Hepatocyte (in vitro differentiated cells): ENCODE measurements at regions not wholly inside any gene's neighbourhood (a gene's known extent, or its start where the extent isn't known, plus 50 kb on each side); places are given as distances from the start of the nearest gene placed in this dataset.

Source experiments
- DNase-seq: peaks from one replicate; pipeline ENCODE4 v3.0.0-alpha.2; 2016; ENCODE audit warnings: low spot score
- H2AFZ ChIP-seq: fragments of 200-600 bp; sonication (generic); 2 replicates; pipeline ENCODE4 v1.6.0; 2016; ENCODE audit warnings: antibody characterized with exemption, mild to moderate bottlenecking
- H3K27ac ChIP-seq: fragments of 200-600 bp; sonication (generic); 2 replicates; pipeline ENCODE4 v1.5.1; 2016; ENCODE audit warnings: mild to moderate bottlenecking
- H3K27me3 ChIP-seq: fragments of 200-600 bp; sonication (generic); 2 replicates; pipeline ENCODE4 v1.6.1; 2016
- H3K36me3 ChIP-seq: fragments of 200-600 bp; sonication (generic); replicated peaks from 2 replicates; pipeline ENCODE4 v1.5.1; 2016; ENCODE audit warnings: low read depth; ENCODE audit not compliant: insufficient read depth
- H3K4me1 ChIP-seq: fragments of 200-600 bp; sonication (generic); 2 replicates; pipeline ENCODE4 v1.5.1; 2016; ENCODE audit warnings: mild to moderate bottlenecking, moderate library complexity; ENCODE audit not compliant: insufficient read depth
- H3K4me2 ChIP-seq: fragments of 200-600 bp; sonication (generic); 2 replicates; pipeline ENCODE4 v1.6.0; 2016
- H3K4me3 ChIP-seq: fragments of 200-600 bp; sonication (generic); 2 replicates; pipeline ENCODE4 v1.5.1; 2016; ENCODE audit warnings: mild to moderate bottlenecking
- H3K79me2 ChIP-seq: fragments of 200-600 bp; sonication (generic); 2 replicates; pipeline ENCODE4 v1.6.0; 2017; ENCODE audit warnings: mild to moderate bottlenecking
- H3K9me2 ChIP-seq: fragments of 200-600 bp; sonication (generic); replicated peaks from 2 replicates; pipeline ENCODE4 v1.6.0; 2017; ENCODE audit warnings: mild to moderate bottlenecking; ENCODE audit not compliant: insufficient read depth
- H3K9me3 ChIP-seq: fragments of 200-600 bp; sonication (generic); 2 replicates; pipeline ENCODE4 v1.5.1; 2016; ENCODE audit warnings: low read depth, mild to moderate bottlenecking
- H4K20me1 ChIP-seq: fragments of 200-600 bp; sonication (generic); 2 replicates; pipeline ENCODE4 v1.6.0; 2016; ENCODE audit warnings: mild to moderate bottlenecking; ENCODE audit not compliant: insufficient read depth, poor library complexity, severe bottlenecking
- CTCF ChIP-seq: fragments of 200-600 bp; sonication (generic); IDR thresholded peaks from 2 replicates; pipeline ENCODE4 v1.5.1; 2016; ENCODE audit warnings: antibody characterized with exemption, mild to moderate bottlenecking; ENCODE audit not compliant: poor library complexity
- EZH2 ChIP-seq: fragments of 200-600 bp; sonication (generic); IDR thresholded peaks from 2 replicates; pipeline ENCODE4 v1.6.1; 2016; ENCODE audit warnings: antibody characterized with exemption, mild to moderate bottlenecking, borderline replicate concordance
- EZH2phosphoT487 ChIP-seq: fragments of 200-600 bp; sonication (generic); IDR thresholded peaks from one replicate; pipeline ENCODE4 v1.6.1; 2018; ENCODE audit warnings: antibody characterized with exemption, mild to moderate bottlenecking, low read depth, moderate library complexity; ENCODE audit not compliant: unreplicated experiment, severe bottlenecking
- WGBS: methylation state at CpG from one replicate; pipeline ENCODE4 v1.1.6; 2016; ENCODE audit warnings: low lambda C conversion rate; ENCODE audit errors: missing lambda C conversion rate; 5-methylcytosine and 5-hydroxymethylcytosine counted together

GRCh38 chr12:25376407-25376806, 125.7 kb upstream of the KRAS start:
- Histone ChIP-seq H3K27ac (no peak overlapping the region), H4K20me1 (no peaks in the 10 kb centered on the region), H2AFZ (no peak overlapping the region), H3K9me3 (no peaks in the 10 kb centered on the region), H3K27me3 (no peaks in the 10 kb centered on the region), H3K36me3 (no peaks in the 10 kb centered on the region), H3K9me2 (no peaks in the 10 kb centered on the region), H3K4me2 (no peak overlapping the region), H3K4me1 (no peaks in the 10 kb centered on the region), H3K79me2 (no peaks in the 10 kb centered on the region), H3K4me3 (no peak overlapping the region)
- 47% methylated on average over 1 of the region's 1 CpG for WGBS
- no peak for DNase-seq
- TF ChIP-seq EZH2 (no peak), CTCF (no peak), EZH2phosphoT487 (no peak)

GRCh38 chr12:25372969-25373817, 122.5 kb upstream of the KRAS start:
- H3K9me3 ChIP-seq, result no peaks in the 10 kb centered on the region
- no peak overlapping the region for H2AFZ ChIP-seq
- H3K4me1 ChIP-seq, result no peaks in the 10 kb centered on the region
- H3K4me2 ChIP-seq, result no peak overlapping the region
- H3K27me3 ChIP-seq, result no peaks in the 10 kb centered on the region
- no peak overlapping the region for H3K27ac ChIP-seq
- H3K36me3 ChIP-seq, result no peaks in the 10 kb centered on the region
- no peaks in the 10 kb centered on the region for H4K20me1 ChIP-seq
- no peak for DNase-seq
- no peaks in the 10 kb centered on the region for H3K9me2 ChIP-seq
- TF ChIP-seq EZH2phosphoT487, result no peak
- TF ChIP-seq EZH2, result no peak
- TF ChIP-seq CTCF, result no peak
- 65% methylated on average over 4 of the region's 4 CpGs for WGBS
- H3K4me3 ChIP-seq, result no peak overlapping the region
- no peaks in the 10 kb centered on the region for H3K79me2 ChIP-seq

GRCh38 chr12:25372002-25372401, 121.3 kb upstream of the KRAS start:
- TF ChIP-seq EZH2phosphoT487 (no peak), EZH2 (no peak), CTCF (no peak)

GRCh38 chr12:25368557-25368956, 117.8 kb upstream of the KRAS start:
- no peak for TF ChIP-seq CTCF
- TF ChIP-seq EZH2, result no peak
- TF ChIP-seq EZH2phosphoT487, result no peak
- Histone ChIP-seq H3K9me3 (no peaks in the 10 kb centered on the region), H3K4me2 (no peak overlapping the region), H3K27me3 (no peaks in the 10 kb centered on the region), H2AFZ (no peak overlapping the region), H3K36me3 (no peaks in the 10 kb centered on the region), H3K4me1 (no peaks in the 10 kb centered on the region), H4K20me1 (no peaks in the 10 kb centered on the region), H3K79me2 (no peaks in the 10 kb centered on the region), H3K27ac (no peak overlapping the region), H3K9me2 (no peaks in the 10 kb centered on the region), H3K4me3 (no peak overlapping the region)
- DNase-seq, result no peak

More at GRCh38 chr12:25372002-25372401, 121.3 kb upstream of the KRAS start:
- Histone ChIP-seq H3K27me3 (no peaks in the 10 kb centered on the region), H3K9me3 (no peaks in the 10 kb centered on the region), H3K79me2 (no peaks in the 10 kb centered on the region), H2AFZ (no peak overlapping the region), H3K4me3 (no peak overlapping the region), H3K9me2 (no peaks in the 10 kb centered on the region), H3K36me3 (no peaks in the 10 kb centered on the region), H3K4me1 (no peaks in the 10 kb centered on the region), H3K4me2 (no peak overlapping the region), H3K27ac (no peak overlapping the region), H4K20me1 (no peaks in the 10 kb centered on the region)
- no peak for DNase-seq
